GM11168 (cell line): ENCODE measurements at regions not wholly inside any gene's neighbourhood (a gene's known extent, or its start where the extent isn't known, plus 50 kb on each side); places are given as distances from the start of the nearest gene placed in this dataset.
"Not testable (repeated sequence)": the region's sequence is repeated elsewhere in the genome, so short reads cannot be mapped to it uniquely, and the experiment has no call there.

Source experiments
- in situ Hi-C: fragments of 300-500 bp; cut with MboI; formaldehyde crosslinking; loops from one replicate; pipeline ENCODE4 v1.12.0; 2022; ENCODE audit warnings: low sequenced_read_pairs; ENCODE audit not compliant: unreplicated experiment

- in situ Hi-C loops = no loop called here
These were observed 184.2 kb upstream of the FANCL start for GRCh38 chr2:58425368-58425767.

DNA sequence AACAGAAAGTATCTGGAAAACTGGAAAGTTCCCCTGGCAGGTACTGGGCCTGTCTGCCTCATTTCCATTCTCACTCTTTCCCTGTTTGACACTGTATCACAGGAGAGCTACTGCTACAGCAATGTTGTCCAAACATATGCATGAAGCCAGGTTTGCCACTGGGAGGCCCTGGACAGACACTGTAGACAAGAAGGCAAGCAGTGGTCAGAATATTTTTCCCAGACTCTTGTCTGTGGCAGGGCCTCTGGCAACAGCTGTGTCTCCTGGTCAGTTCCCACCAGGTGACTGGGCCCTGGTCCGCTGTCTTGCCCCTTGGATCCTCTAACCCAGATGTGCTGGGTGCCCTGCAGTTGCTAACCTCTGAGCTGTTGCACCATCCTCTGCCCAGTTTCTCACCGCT lies 178.9 kb upstream of the FANCL start:
- in situ Hi-C loops = no loop called here

- in situ Hi-C loops = no loop called here
These were observed 175.6 kb upstream of the FANCL start for GRCh38 chr2:58416696-58417095.

GRCh38 chr2:58414506-58414905 lies 173.4 kb upstream of the FANCL start:
- in situ Hi-C loops = no loop called here

GRCh38 chr2:58410549-58410948 lies 169.4 kb upstream of the FANCL start:
- in situ Hi-C loops = no loop called here

DNA sequence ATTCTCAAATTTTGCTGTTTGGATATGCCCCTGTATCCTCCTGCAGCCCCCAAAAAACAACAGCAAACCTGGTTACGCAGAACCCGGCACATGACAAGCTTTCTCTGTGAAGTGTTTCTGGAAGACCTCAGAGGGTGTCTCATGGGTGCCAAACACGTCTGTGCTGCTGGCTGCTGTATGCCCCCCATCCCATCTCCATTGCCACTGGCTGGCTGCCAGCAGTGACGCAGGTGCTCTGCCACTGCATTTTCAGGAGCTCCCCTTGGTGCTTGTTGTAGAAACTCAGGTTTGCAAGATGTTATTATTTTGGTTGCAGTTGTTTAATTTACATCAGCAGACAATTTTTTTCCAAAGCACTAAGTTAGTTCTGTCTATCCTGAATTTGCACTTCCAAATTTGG lies 166.4 kb upstream of the FANCL start:
- in situ Hi-C loops = no loop called here

- in situ Hi-C loops = no loop called here
These were observed 164.2 kb upstream of the FANCL start for GRCh38 chr2:58405341-58405740.

- in situ Hi-C loops = no loop called here
These were observed 160.8 kb upstream of the FANCL start for GRCh38 chr2:58401936-58402335.

DNA sequence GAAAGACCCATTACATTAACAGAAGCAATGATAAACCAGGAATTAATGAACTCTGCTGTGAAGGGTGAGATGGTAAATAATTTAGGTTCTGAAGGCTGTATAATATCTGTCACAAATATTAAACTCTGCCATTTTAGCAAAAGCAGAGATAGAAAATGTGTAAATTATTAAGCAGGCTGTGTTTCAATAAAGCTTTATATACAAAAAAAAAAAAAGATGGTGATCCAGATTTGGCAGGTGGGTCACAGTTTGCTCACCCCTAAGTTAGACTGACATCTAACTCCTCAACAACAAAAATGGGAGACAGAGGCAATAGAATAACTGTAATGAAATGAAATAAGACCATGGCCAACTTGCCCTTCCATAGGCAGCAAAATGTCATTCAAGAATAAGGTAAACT lies 157.3 kb upstream of the FANCL start:
- in situ Hi-C loops = no loop called here

GRCh38 chr2:58387701-58388100 lies 146.6 kb upstream of the FANCL start:
- in situ Hi-C loops = no loop called here

- in situ Hi-C loops = not testable (repeated sequence)
These were observed 145.8 kb upstream of the FANCL start for GRCh38 chr2:58386904-58387303.

GRCh38 chr2:58378152-58378551 lies 137.0 kb upstream of the FANCL start:
- in situ Hi-C loops = no loop called here

GRCh38 chr2:58377181-58377580 lies 136.1 kb upstream of the FANCL start:
- in situ Hi-C loops = no loop called here

DNA sequence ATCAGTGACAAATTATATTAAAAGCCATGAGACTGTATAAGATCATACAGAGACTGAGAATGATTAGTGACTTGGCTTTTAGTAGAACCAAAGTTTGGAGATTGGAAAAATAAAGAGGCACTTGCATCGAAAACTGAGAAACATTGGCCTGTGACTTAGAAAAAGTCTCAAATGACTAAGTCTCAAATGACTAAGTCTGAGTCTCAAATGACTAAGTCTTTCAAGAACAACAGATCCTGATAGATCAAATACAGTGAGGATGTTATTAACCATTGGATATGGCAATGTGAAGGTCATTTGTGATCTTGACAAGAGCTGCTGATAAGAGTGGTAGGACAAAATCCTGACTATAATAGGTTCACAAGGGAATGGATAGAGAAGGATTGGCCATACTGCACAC lies 135.5 kb upstream of the FANCL start:
- in situ Hi-C loops = no loop called here

GRCh38 chr2:58369594-58369993 lies 128.5 kb upstream of the FANCL start:
- in situ Hi-C loops = no loop called here

GRCh38 chr2:58364098-58364497 lies 123.0 kb upstream of the FANCL start:
- in situ Hi-C loops = no loop called here

DNA sequence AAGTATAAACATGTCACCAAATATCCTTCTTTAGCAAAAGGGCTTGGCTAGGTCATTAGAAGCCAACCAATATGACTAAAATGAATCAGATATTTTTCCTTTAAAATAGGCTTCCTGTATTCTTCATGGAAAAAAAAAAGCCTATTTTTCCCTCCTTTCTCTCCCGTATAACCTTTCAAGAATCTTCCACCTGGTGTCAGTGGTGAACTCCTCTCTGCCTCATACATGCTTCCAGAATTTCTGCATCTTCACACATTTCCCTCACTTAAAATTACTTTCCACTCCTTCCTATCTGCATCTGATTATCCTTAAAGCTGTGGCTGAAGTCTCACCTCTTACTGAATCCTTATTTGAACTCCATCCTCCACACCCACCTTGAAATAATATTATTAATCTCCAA lies 116.9 kb upstream of the FANCL start:
- in situ Hi-C loops = no loop called here

DNA sequence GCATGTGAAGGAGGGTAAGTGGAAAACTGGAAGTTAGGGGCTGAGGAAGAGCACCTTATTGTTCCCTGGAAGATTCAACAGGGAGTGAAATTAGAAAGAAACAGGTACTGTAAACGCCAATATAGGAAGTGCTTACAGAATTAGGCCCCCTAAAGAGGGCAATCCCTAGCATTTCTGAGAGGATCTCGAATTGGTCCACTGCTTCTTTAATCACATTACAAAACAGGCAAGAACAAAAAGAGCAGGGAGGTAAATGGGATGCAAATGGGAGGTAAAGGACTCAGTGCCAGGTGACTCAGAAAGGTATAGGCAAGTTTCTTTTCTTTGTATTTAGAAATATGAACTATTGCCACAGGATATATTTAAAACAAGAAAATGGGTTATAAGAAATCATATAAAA lies 116.4 kb upstream of the FANCL start:
- in situ Hi-C loops = no loop called here

DNA sequence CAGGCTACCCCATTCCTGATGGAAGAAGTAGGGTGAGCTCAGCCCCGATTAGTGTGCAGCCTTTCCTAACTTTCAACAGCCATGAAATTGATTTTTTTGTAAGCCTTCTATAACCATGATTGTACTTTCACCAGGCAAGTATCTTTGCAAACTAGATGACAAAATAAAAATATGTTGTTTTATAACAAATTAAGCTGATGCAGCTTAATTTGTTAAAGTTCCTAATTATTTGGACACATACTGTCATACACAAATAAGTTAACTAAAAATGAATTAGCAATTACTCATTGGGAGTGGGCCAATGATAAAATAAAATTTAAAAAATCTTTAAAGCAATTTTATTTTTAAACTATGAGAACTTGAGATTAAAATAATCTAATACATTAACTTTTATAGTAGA lies 113.1 kb upstream of the FANCL start:
- in situ Hi-C loops = no loop called here

- in situ Hi-C loops = no loop called here
These were observed 109.4 kb upstream of the FANCL start for GRCh38 chr2:58350484-58350883.

- in situ Hi-C loops = no loop called here
These were observed 106.7 kb upstream of the FANCL start for GRCh38 chr2:58347810-58348209.

GRCh38 chr2:58341047-58341446 lies 99.9 kb upstream of the FANCL start:
- in situ Hi-C loops = no loop called here

DNA sequence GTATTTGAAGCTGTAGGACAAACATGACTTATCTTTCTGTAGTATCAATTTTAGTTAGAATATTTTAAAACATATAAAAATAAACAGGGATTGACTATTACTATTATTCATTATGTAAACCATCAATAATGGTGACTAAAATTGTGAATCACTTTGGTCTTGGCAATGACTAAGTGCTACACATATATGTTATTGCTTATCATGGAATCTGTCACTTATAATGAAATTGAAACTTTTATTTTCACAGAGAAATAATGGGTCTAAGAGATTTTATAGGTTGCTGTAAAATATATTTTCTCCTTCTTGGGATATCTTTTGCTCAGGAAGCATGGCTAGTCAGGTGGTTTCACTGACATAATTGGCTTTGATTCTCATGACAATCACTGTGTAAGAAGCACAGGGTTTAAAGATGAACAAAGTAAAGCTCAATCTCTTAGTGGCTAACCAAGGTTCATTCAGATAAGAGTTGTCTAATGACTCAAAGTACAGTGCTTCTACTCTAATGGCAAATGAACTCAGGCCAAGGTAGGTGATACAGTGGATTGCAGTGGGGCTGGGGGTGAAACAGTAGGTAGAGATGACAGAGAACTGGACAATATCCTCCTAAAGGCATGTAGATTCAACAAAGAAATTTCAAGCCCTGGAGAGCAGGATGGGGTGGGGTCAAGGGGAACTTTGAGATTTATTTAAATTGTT lies 98.6 kb upstream of the FANCL start:
- in situ Hi-C loops = no loop called here
